Endothelial cell of umbilical vein (primary cell): ENCODE measurements at regions not wholly inside any gene's neighbourhood (a gene's known extent, or its start where the extent isn't known, plus 50 kb on each side); places are given as distances from the start of the nearest gene placed in this dataset.

Source experiments
- BruUV-seq: library from RNA; stranded (reverse); fragments of 400-500 nt; replicated peaks from 2 replicates; lab custom pipeline; 2021; lab: Mats Ljungman, UMichigan
- CTCF ChIA-PET: fragments of 300-600, 350-600 bp; sonication (Branson Sonifier 250); formaldehyde crosslinking; loops from one replicate; lab custom pipeline; 2021; ENCODE audit warnings: antibody characterized with exemption, inconsistent platforms; lab: Charles Lee
- POLR2A ChIA-PET: fragments of 300-600, 350-600 bp; sonication (Branson Sonifier 250); formaldehyde crosslinking; loops from one replicate; lab custom pipeline; 2021; ENCODE audit warnings: antibody characterized with exemption, inconsistent platforms; lab: Charles Lee
- DNase-seq: peaks from one replicate; pipeline ENCODE4 v3.0.0-alpha.2; 2011; ENCODE audit warnings: low read depth, low spot score
- FAIRE-seq: peaks from 2 replicates; lab custom pipeline; 2011; peaks lifted over from hg19 to GRCh38; lab: Jason Lieb, UNC
- H2AFZ ChIP-seq: 2 replicates; pipeline ENCODE4 v1.6.0; 2012; ENCODE audit warnings: low read depth, low read length, control low read depth, inconsistent platforms
- H3K27ac ChIP-seq: 2 replicates; pipeline ENCODE4 v1.5.1; 2011; ENCODE audit warnings: low read depth, mild to moderate bottlenecking, control low read depth, low read length, moderate library complexity; ENCODE audit not compliant: insufficient read depth
- H3K27me3 ChIP-seq, 2 experiments: 2 replicates each; pipeline versions ENCODE4 v1.6.0 to v1.6.1; 2011; ENCODE audit warnings: low read length in 2 of 2, mixed read lengths in 1 of 2; ENCODE audit not compliant: control insufficient read depth in 2 of 2, insufficient read depth in 2 of 2
- H3K36me3 ChIP-seq, 2 experiments: 2 replicates in 1 of 2; 3 replicates in 1 of 2; pipeline ENCODE4 v1.5.1; 2011; ENCODE audit warnings: low read length in 2 of 2, mild to moderate bottlenecking in 1 of 2, moderate library complexity in 1 of 2; ENCODE audit not compliant: control insufficient read depth in 2 of 2, insufficient read depth in 2 of 2; ENCODE audit errors: extremely low read depth in 1 of 2
- H3K4me1 ChIP-seq: 3 replicates; pipeline ENCODE4 v1.5.1; 2011; ENCODE audit warnings: mild to moderate bottlenecking, low read length; ENCODE audit not compliant: control insufficient read depth, insufficient read depth; ENCODE audit errors: extremely low read depth
- H3K4me2 ChIP-seq: 2 replicates; pipeline ENCODE4 v1.6.1; 2011; ENCODE audit warnings: low read length, control low read depth, mixed read lengths; ENCODE audit not compliant: insufficient read depth
- H3K4me3 ChIP-seq, 3 experiments: fragments of 200-600 bp in 1 of 3; sonication (generic), shearing (Covaris generic) in 1 of 3; replicated peaks in 1 of 3; 2 replicates each; pipeline ENCODE4 v1.5.1; 2011 to 2016; ENCODE audit warnings: control low read depth in 3 of 3, low read length in 3 of 3, mild to moderate bottlenecking in 2 of 3, inconsistent platforms in 1 of 3, low read depth in 1 of 3, moderate library complexity in 1 of 3; ENCODE audit not compliant: insufficient read depth in 1 of 3
- H3K79me2 ChIP-seq: 2 replicates; pipeline ENCODE4 v1.6.0; 2012; ENCODE audit warnings: low read length, inconsistent platforms; ENCODE audit not compliant: control insufficient read depth, insufficient read depth
- H3K9ac ChIP-seq: replicated peaks from 2 replicates; pipeline ENCODE3; 2011; ENCODE audit warnings: low read length, control low read depth; ENCODE audit not compliant: insufficient read depth; ENCODE audit errors: extremely low read depth
- H3K9me1 ChIP-seq: replicated peaks from 3 replicates; pipeline ENCODE4 v1.6.0; 2011; ENCODE audit warnings: mild to moderate bottlenecking, low read length; ENCODE audit not compliant: control insufficient read depth, insufficient read depth; ENCODE audit errors: extremely low read depth
- H3K9me3 ChIP-seq: replicated peaks from 2 replicates; pipeline ENCODE4 v1.5.1; 2012; ENCODE audit warnings: low read length, inconsistent platforms; ENCODE audit not compliant: control insufficient read depth, insufficient read depth
- H4K20me1 ChIP-seq: replicated peaks from 2 replicates; pipeline ENCODE3; 2011; ENCODE audit warnings: mild to moderate bottlenecking, low read length; ENCODE audit not compliant: control insufficient read depth, insufficient read depth; ENCODE audit errors: extremely low read depth
- EZH2 ChIP-seq: IDR thresholded peaks from 2 replicates; pipeline ENCODE4 v1.6.1; 2012; ENCODE audit warnings: borderline replicate concordance, low read depth, mild to moderate bottlenecking, moderate library complexity, low read length, inconsistent platforms; ENCODE audit not compliant: severe bottlenecking
- FOS ChIP-seq: IDR thresholded peaks from 2 replicates; pipeline ENCODE4 v1.6.1; 2011; ENCODE audit warnings: mild to moderate bottlenecking, low read length, moderate library complexity, borderline replicate concordance; ENCODE audit not compliant: insufficient read depth
- GATA2 ChIP-seq: IDR thresholded peaks from 2 replicates; pipeline ENCODE4 v1.7.0; 2011; ENCODE audit warnings: low read depth, mild to moderate bottlenecking, moderate library complexity, mixed read lengths, low read length; ENCODE audit not compliant: insufficient read length, insufficient read depth
- JUN ChIP-seq: IDR thresholded peaks from 2 replicates; pipeline ENCODE4 v1.6.1; 2011; ENCODE audit warnings: borderline replicate concordance, low read depth; ENCODE audit not compliant: insufficient read length, insufficient read depth
- MYC ChIP-seq: IDR thresholded peaks from one replicate; pipeline ENCODE4 v1.6.1; 2011; ENCODE audit warnings: mild to moderate bottlenecking, low read depth, low read length
- POLR2A ChIP-seq: IDR thresholded peaks from 2 replicates; pipeline ENCODE4 v1.6.1; 2012; ENCODE audit warnings: low read depth, mild to moderate bottlenecking, control low read depth, low read length
- POLR2AphosphoS5 ChIP-seq: IDR thresholded peaks from 2 replicates; pipeline ENCODE4 v1.6.1; 2012; ENCODE audit warnings: low read depth, mild to moderate bottlenecking, control low read depth, low read length, moderate library complexity; ENCODE audit not compliant: insufficient read depth
- dilution Hi-C: fragments of 300-500 bp; cut with MboI; formaldehyde crosslinking; loops from one replicate; pipeline ENCODE4 v1.15.0; 2019; ENCODE audit warnings: low sequenced_read_pairs; ENCODE audit not compliant: extremely low pct_ligation_motif_present
- intact Hi-C: fragments of 100-400 bp; cut with micrococcal nuclease; formaldehyde crosslinking; loops from one replicate; pipeline ENCODE4 v1.10.0; 2022
- TF ChIP-seq, protein P1 (sequence below): IDR thresholded peaks from 2 replicates; pipeline ENCODE4 v1.6.1; 2011; ENCODE audit not compliant: insufficient read depth, insufficient read length
- TF ChIP-seq, protein P2 (sequence below), 2 donors: IDR thresholded peaks; 1 replicate in 1 of 2; 2 replicates in 1 of 2; pipeline ENCODE4 v1.5.1; 2011; ENCODE audit warnings: low read length in 2 of 2, mild to moderate bottlenecking in 2 of 2, moderate library complexity in 2 of 2, control low read depth in 1 of 2, inconsistent platforms in 1 of 2, low read depth in 1 of 2; ENCODE audit not compliant: insufficient read depth in 1 of 2; ENCODE audit errors: extremely low read depth in 1 of 2

DNA sequence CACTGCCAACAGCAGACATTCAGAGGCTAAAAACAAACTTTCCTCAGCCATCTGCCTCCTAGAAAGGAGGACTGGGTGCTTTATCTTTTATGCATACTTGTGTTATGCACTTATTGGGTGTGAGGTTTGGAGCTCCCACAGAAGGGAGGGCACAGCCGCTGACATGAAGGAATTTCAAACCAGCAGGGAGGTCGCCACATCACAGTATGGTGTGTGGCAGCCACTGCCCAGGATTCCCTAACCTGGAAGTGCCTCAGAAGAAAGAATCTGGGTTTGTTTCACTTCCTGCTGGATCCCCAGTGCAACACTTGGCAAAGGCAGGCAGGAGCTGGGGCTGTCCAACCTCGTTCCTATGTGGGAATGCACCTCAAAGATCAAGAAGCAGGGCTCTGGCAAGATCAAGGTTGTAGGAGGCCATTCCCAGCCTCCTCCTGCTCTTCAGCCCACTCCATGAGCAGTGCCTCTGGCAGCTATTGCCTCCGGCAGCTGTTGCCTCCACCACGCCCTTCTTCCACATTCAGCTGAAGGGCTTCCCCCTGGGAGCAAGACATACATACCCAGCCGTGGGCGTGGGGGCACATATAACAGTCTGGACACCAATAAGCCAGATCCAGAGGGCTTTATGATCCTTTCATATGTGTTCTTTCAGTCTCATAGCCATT lies 109.0 kb upstream of the MAMLD1 start:
- CTCF ChIA-PET, result no interaction called here
- Histone ChIP-seq H3K4me3 (no peak overlapping the region), H3K9me1 (no peaks in the 10 kb centered on the region), H3K27me3 (no peaks in the 10 kb centered on the region), H4K20me1 (no peaks in the 10 kb centered on the region), H3K36me3 (no peaks in the 10 kb centered on the region), H3K79me2 (no peaks in the 10 kb centered on the region), H3K9me3 (no peaks in the 10 kb centered on the region), H3K9ac (no peak overlapping the region), H3K4me1 (no peaks in the 10 kb centered on the region), H2AFZ (no peak overlapping the region), H3K27ac (no peak overlapping the region), H3K4me2 (no peak overlapping the region)
- intact Hi-C loops, result no loop called here
- POLR2A ChIA-PET, result no interaction called here
- DNase-seq (no peak), FAIRE-seq (no peak)
- TF ChIP-seq POLR2A (no peak), MYC (no peak), POLR2AphosphoS5 (no peak), FOS (no peak), EZH2 (no peak), GATA2 (no peak), JUN (no peak)
- TF ChIP-seq, protein P1, sequence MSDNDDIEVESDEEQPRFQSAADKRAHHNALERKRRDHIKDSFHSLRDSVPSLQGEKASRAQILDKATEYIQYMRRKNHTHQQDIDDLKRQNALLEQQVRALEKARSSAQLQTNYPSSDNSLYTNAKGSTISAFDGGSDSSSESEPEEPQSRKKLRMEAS, result no peak
- TF ChIP-seq, protein P2, sequence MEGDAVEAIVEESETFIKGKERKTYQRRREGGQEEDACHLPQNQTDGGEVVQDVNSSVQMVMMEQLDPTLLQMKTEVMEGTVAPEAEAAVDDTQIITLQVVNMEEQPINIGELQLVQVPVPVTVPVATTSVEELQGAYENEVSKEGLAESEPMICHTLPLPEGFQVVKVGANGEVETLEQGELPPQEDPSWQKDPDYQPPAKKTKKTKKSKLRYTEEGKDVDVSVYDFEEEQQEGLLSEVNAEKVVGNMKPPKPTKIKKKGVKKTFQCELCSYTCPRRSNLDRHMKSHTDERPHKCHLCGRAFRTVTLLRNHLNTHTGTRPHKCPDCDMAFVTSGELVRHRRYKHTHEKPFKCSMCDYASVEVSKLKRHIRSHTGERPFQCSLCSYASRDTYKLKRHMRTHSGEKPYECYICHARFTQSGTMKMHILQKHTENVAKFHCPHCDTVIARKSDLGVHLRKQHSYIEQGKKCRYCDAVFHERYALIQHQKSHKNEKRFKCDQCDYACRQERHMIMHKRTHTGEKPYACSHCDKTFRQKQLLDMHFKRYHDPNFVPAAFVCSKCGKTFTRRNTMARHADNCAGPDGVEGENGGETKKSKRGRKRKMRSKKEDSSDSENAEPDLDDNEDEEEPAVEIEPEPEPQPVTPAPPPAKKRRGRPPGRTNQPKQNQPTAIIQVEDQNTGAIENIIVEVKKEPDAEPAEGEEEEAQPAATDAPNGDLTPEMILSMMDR (IDR thresholded peaks at IDR 0.05; ENCODE audit: extremely low read depth in 1 of 2, insufficient read depth in 1 of 2, low read depth in 1 of 2, low read length in 2 of 2), result no peak
- dilution Hi-C loops, result no loop called here
- no TSS peak for BruUV-seq
